Aorta (tissue), 5 donors: ENCODE measurements at regions not wholly inside any gene's neighbourhood (a gene's known extent, or its start where the extent isn't known, plus 50 kb on each side); places are given as distances from the start of the nearest gene placed in this dataset.
"Not testable (repeated sequence)": the region's sequence is repeated elsewhere in the genome, so short reads cannot be mapped to it uniquely, and the experiment has no call there.

Source experiments
- ATAC-seq: fragments of 200-7000 bp; cut with Tn5 transposase; one replicate; pipeline ENCODE4 v1.9.1; 2022; ENCODE audit warnings: moderate library complexity; ENCODE audit not compliant: low FRiP score
- DNase-seq, 2 donors: peaks; one replicate each; pipeline ENCODE4 v3.0.0-alpha.2; 2020
- H3K27ac ChIP-seq, 2 donors: one replicate each; pipeline ENCODE4 v1.5.1; 2013; ENCODE audit warnings: low read length in 2 of 2, mild to moderate bottlenecking in 2 of 2, moderate library complexity in 2 of 2, control low read depth in 1 of 2, inconsistent platforms in 1 of 2, low read depth in 1 of 2
- H3K27me3 ChIP-seq, 2 donors: one replicate each; pipeline ENCODE4 v1.6.1; 2013; ENCODE audit warnings: control low read depth in 1 of 2, low read length in 1 of 2, mild to moderate bottlenecking in 1 of 2, moderate library complexity in 1 of 2; ENCODE audit not compliant: insufficient read depth in 2 of 2, control insufficient read depth in 1 of 2
- H3K36me3 ChIP-seq, 2 donors: one replicate each; pipeline ENCODE4 v1.6.1; 2013; ENCODE audit warnings: control low read depth in 1 of 2, low read length in 1 of 2, mild to moderate bottlenecking in 1 of 2; ENCODE audit not compliant: insufficient read depth in 2 of 2, control insufficient read depth in 1 of 2
- H3K4me1 ChIP-seq, 2 donors: one replicate each; pipeline ENCODE4 v1.6.1; 2013; ENCODE audit warnings: low read length in 2 of 2, control low read depth in 1 of 2, mild to moderate bottlenecking in 1 of 2, moderate library complexity in 1 of 2; ENCODE audit not compliant: insufficient read depth in 2 of 2, control insufficient read depth in 1 of 2
- H3K4me3 ChIP-seq, 2 donors: one replicate each; pipeline ENCODE4 v1.5.1; 2013; ENCODE audit warnings: low read length in 2 of 2, control low read depth in 1 of 2, mild to moderate bottlenecking in 1 of 2
- H3K9me3 ChIP-seq: one replicate; pipeline ENCODE4 v1.6.1; 2013; ENCODE audit warnings: mild to moderate bottlenecking, low read length; ENCODE audit not compliant: control insufficient read depth
- WGBS, 2 donors: extraction: QIAGEN DNeasy Blood & Tissue Kit; methylation state at CpG; one replicate each; pipeline ENCODE4 v1.1.7; 2013; 5-methylcytosine and 5-hydroxymethylcytosine counted together
- intact Hi-C, 2 donors: fragments of 100-400 bp; cut with DNase I; formaldehyde crosslinking; loops; one replicate each; pipeline versions ENCODE4 v1.14.2 to v1.15.0; 2022
- donor health status: healthy with polysubstance abuse.
- donor health status: Bipolar disorder and iron deficiency.
- donor health status: DM: no; HTN: no; CAD: no.
- donor health status: DM: no; HTN: no; CAD: no.
- donor health status: DM: yes; HTN: yes; CAD: no.

DNA sequence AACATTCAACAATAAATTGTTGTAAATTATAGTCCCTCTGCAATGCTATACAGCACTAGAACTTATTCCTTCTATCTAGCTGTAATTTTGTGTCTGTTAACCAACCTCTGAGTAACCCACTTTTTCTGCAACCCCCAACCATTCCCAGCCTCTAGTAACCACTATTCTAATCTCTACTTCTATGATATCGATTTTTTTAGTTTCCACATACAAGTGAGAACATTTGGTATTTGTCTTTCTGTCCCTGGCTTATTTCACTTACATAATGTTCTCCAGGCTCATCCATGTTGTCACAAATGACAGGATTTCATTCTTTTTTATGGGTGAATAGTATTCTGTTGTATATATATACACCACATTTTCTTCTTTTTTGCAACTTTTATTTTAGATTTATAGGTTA is 147.6 kb downstream of the MAIP1 start:
- H3K27me3 ChIP-seq, result no peaks in the 10 kb centered on the region
- no peak overlapping the region for H3K4me3 ChIP-seq
- no peak overlapping the region for H3K27ac ChIP-seq
- H3K36me3 ChIP-seq, result no peaks in the 10 kb centered on the region
- WGBS, 2 donors, result 74 to 81% methylated on average over 1 of the region's 1 CpG
- no peak for DNase-seq
- no peaks in the 10 kb centered on the region for H3K4me1 ChIP-seq
- H3K9me3 ChIP-seq, result no peaks in the 10 kb centered on the region
- ATAC-seq, result no peak
- intact Hi-C loops, result no loop called here

DNA sequence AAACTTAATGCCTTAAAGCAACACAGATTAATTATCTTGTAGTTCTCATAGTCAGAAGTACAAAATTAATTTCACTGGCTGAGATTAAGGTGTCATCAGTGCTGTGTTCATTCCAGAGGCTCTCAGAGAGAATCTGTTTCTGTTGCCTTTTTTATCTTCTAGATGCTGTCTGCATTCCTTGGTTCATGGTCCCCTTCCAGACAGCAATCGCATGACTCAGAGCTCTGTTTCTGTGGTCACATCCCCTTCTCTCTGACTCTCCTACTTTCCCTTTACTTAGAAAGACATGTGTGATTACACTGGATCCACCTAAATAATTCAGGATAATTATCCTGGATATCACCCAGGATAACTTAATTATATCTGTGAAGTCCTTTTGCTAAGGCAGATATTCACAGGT is 148.6 kb downstream of the MAIP1 start:
- no peaks in the 10 kb centered on the region for H3K36me3 ChIP-seq
- intact Hi-C loops, result no loop called here
- H3K4me1 ChIP-seq, result no peaks in the 10 kb centered on the region
- H3K27ac ChIP-seq, result no peak overlapping the region
- DNase-seq (no peak), ATAC-seq (no peak)
- 91 to 92% methylated on average over 1 of the region's 1 CpG for WGBS, 2 donors
- H3K9me3 ChIP-seq, result no peaks in the 10 kb centered on the region
- H3K4me3 ChIP-seq, result no peak overlapping the region
- H3K27me3 ChIP-seq, result no peaks in the 10 kb centered on the region

DNA sequence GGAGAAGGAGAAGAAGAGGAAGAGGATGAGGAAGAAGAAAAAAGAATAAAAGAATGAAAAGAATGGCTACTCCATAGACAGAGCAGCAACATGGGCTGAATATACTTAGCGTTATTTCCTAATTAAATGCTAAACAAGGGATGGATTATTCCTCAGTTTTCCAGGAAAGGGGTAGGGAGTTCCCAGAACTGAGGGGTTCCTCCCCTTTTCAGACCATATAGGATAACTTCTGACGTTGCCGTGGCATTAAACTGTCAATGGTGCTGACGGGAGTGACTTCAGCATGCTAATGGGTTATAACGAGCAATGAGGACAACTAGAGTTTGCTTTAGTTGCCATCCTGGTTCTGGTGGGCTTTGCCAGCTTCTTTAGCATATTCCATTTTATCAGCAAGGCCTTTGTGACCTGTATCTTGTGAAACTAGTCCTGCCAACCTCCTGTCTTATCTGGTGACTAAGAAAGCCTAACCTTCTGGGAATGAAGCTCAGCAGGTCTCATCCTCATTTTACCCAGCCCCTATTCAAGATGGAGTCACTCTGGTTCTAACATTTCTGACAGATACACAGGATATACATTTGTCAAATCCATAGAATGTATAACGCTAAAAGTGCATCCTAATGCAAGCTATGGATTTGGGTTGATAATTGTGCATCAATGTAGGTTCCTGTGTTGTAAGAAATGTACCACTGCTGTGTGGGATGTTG is 152.3 kb downstream of the MAIP1 start:
- intact Hi-C loops, result no loop called here
- H3K4me1 ChIP-seq, result no peaks in the 10 kb centered on the region
- no peaks in the 10 kb centered on the region for H3K27me3 ChIP-seq
- ATAC-seq, result no peak
- H3K4me3 ChIP-seq, result no peak overlapping the region
- 91 to 93% methylated on average over 6 of the region's 6 CpGs for WGBS, 2 donors
- no peaks in the 10 kb centered on the region for H3K36me3 ChIP-seq
- H3K27ac ChIP-seq, result no peak overlapping the region
- peaks cover 2% of the 10 kb centered on the region for H3K9me3 ChIP-seq
- DNase-seq, result no peak

DNA sequence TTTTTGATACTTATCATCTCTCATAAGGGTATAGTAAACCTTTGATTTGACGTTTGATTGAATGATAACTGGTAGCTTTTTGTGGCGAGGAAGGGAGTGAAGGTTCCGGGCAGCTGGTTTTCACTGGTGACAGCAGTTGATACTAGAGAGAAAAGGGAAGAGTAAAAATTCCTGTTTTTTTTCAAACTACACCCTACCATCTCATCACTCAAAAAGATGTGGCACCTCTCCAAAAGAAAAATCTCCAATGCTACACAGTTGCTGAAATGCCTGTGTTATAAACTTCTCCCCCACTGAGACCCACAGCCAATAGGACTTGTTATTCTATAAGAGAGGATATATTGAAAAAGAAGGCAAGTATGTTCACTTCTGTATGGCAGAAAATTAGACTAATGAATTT is 154.0 kb downstream of the MAIP1 start:
- no peaks in the 10 kb centered on the region for H3K4me1 ChIP-seq
- WGBS, 2 donors, result 87 to 89% methylated on average over 3 of the region's 3 CpGs
- H3K27ac ChIP-seq, result no peak overlapping the region
- H3K4me3 ChIP-seq, result no peak overlapping the region
- DNase-seq, result no peak
- intact Hi-C loops, result no loop called here
- no peak for ATAC-seq
- H3K9me3 ChIP-seq, result peaks cover 2% of the 10 kb centered on the region
- H3K27me3 ChIP-seq, result no peaks in the 10 kb centered on the region
- no peaks in the 10 kb centered on the region for H3K36me3 ChIP-seq

DNA sequence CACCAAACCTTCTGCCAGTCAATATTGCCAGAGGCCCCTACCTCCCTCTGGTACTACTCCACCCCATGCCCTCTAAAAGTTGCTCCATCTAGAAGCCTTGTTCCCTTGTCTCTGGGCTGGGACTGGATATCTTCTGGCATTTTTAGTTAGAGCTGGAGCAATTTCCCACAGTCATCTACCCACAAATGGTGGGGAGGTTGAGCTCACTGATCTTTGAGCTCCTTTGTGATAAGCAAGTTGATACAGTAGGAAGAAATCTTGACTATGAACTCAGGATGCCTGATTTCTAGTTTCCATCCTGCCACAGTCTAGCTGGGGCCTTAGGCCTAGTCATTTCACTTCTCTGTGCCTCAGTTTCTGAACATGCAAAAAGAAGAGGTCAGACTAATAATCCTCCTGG is 155.0 kb downstream of the MAIP1 start:
- intact Hi-C loops, result no loop called here
- Histone ChIP-seq H3K4me1 (no peaks in the 10 kb centered on the region), H3K4me3 (no peak overlapping the region), H3K27ac (no peak overlapping the region), H3K9me3 (peaks cover 2% of the 10 kb centered on the region), H3K27me3 (no peaks in the 10 kb centered on the region), H3K36me3 (no peaks in the 10 kb centered on the region)
- ATAC-seq, result no peak
- no peak for DNase-seq

DNA sequence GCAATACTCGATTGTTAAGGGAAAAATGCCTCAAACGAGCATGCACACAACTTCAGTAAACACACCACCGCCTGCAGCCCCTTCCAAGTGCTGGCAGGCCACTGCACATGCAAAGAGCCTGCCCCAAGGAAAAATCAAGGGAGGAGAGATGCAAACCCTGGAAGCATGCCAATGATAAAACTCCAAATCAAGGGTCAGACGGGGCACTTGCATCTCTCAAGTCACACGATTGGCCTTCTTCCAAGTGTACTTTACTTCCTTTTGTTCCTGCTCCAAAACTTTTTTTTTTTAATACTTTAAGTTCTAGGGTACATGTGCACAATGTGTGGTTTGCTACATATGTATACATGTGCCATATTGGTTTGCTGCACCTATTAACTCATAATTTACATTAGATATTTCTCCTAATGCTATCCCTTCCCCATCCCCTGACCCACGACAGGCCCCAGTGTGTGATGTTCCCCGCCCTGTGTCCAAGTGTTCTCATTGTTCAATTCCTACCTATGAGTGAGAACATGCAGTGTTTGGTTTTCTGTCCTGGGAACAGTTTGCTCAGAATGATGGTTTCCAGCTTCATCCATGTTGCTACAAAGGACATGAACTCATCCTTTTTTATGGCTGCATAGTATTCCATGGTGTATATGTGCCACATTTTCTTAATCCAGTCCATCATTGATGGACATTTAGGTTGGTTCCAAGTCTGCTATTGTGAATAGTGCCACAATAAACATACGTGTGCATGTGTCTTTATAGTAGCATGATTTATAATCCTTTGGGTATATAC is 157.8 kb downstream of the MAIP1 start:
- H3K4me3 ChIP-seq, ATAC-seq, H3K36me3 ChIP-seq, H3K27me3 ChIP-seq, H3K27ac ChIP-seq, intact Hi-C loops, DNase-seq, H3K9me3 ChIP-seq, H3K4me1 ChIP-seq: not testable (repeated sequence)
- 63 to 68% methylated on average over 8 of the region's 8 CpGs for WGBS, 2 donors

DNA sequence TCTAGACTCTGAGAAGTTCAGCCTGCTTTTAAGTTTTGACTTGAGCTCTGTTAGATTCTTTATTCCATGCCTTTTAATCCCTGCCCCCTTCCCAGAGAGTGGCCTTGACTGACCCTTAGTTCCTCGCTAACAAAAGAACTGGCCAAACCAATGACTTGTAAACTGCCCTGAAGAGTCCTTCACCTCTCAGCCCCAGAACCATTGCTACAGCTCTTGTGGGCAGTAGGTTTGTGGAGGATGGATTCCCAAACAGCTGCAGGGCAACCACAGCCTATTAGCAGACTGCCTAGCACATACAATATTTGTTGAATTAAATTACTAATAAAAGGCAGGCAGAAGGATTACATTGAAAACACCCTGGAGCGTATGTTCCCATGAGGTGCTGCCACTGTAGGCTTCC is 163.9 kb downstream of the MAIP1 start:
- H3K27ac ChIP-seq, result no peak overlapping the region
- ATAC-seq (no peak), DNase-seq (no peak)
- H3K27me3 ChIP-seq, result no peaks in the 10 kb centered on the region
- H3K4me3 ChIP-seq, result no peak overlapping the region
- intact Hi-C loops, result no loop called here
- H3K36me3 ChIP-seq, result no peaks in the 10 kb centered on the region
- H3K9me3 ChIP-seq, result no peaks in the 10 kb centered on the region
- H3K4me1 ChIP-seq, result no peaks in the 10 kb centered on the region
- 90 to 92% methylated on average over 2 of the region's 2 CpGs for WGBS, 2 donors

DNA sequence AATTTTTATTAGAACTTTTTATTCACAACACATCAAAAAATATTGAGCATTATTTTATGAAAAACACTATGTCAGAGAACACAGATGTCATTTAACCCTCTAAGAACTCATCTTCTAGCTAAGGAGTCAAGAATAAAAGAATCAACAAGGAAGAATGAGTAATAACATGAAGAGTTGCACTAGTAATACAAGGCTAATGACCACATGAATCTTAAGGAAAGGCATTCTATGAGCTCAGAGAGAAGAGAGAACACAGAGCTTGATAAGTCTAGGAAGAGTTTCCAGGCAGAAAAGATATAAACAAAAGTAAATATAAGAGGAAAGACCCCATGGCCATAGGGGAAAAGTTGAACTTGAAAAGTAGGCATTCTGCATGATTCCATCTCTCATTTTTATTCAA is 166.5 kb downstream of the MAIP1 start:
- no peak overlapping the region for H3K27ac ChIP-seq
- H3K4me3 ChIP-seq, result no peak overlapping the region
- no peaks in the 10 kb centered on the region for H3K27me3 ChIP-seq
- no peaks in the 10 kb centered on the region for H3K9me3 ChIP-seq
- no peaks in the 10 kb centered on the region for H3K4me1 ChIP-seq
- intact Hi-C loops, result no loop called here
- no peaks in the 10 kb centered on the region for H3K36me3 ChIP-seq
- DNase-seq (no peak), ATAC-seq (no peak)

DNA sequence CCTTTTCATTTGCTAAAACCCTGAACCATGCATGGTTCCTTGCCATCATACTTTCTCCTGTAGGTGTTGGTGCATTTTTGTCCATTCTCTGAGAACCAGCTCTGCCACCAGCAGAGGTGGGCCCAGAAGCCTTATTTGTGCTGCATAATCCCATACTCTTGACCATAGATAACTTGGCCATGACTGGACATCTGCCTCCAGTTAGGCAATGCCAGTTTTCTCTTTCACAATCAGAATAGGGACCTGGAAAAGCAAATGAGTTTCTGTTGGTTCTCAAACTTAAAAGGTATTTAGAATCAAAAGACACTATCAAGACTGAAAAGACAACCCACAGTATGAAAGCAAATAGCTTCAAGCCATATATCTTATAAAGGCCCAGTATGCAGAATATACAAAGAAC is 167.3 kb downstream of the MAIP1 start:
- H3K4me1 ChIP-seq, result no peaks in the 10 kb centered on the region
- intact Hi-C loops, result no loop called here
- no peak overlapping the region for H3K27ac ChIP-seq

More for the DNA sequence above, 167.3 kb downstream of the MAIP1 start:
- H3K9me3 ChIP-seq, result no peaks in the 10 kb centered on the region
- DNase-seq (no peak), ATAC-seq (no peak)
- no peak overlapping the region for H3K4me3 ChIP-seq
- H3K36me3 ChIP-seq, result no peaks in the 10 kb centered on the region
- H3K27me3 ChIP-seq, result no peaks in the 10 kb centered on the region
